ENCODE measurements at regions not wholly inside any gene's neighbourhood (a gene's known extent, or its start where the extent isn't known, plus 50 kb on each side); places are given as distances from the start of the nearest gene placed in this dataset.

DNA sequence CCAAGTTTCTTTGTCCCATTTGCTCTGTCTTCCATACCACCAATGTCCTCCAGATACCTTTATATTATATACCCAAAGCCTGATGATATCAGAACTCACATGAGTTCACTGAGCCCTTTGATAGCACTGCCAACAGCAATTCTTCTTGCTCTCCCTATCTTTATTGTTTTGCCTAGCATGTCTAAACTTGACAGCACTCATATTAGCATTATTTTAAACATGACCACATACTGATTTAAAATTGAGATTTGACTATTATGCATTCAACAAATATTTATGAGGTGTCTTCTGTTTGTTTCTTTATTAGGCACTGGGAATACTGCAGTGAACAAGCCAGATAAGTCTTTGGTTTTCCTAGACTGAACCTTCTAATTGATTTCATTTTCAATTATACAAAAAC lies 587.3 kb upstream of the GCFC2 start (continued):
- TF ChIP-seq ZBTB21 (CRISPR knock-in tag; IDR thresholded peaks at IDR 0.05; ENCODE audit: borderline replicate concordance) (no peak), ZNF416 (CRISPR knock-in tag; IDR thresholded peaks at IDR 0.05) (no peak), TP53 (CRISPR knock-in tag; IDR thresholded peaks at IDR 0.05) (no peak), SMAD4 (CRISPR knock-in tag; IDR thresholded peaks at IDR 0.05) (no peak), ZNF219 (CRISPR knock-in tag; IDR thresholded peaks at IDR 0.05; ENCODE audit: borderline replicate concordance) (no peak)

DNA sequence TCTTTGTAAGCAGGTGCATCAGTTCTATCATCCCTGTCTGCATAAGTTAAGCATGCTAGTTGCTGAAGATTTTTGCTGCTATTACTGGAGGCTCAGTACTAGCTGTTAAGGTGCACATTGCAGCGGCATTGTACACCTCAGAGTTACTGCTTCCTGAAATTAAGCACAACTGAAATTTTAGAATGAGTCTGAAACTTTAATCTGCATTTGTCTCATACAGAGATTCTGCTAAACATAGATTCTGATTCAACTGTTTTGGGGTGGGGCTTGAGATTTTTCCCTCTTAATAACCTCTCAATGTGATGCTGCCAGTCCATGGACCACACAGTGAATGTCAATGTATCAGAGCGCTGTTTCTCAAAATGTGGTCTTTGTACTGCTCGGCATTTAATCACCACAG lies 585.7 kb upstream of the GCFC2 start:
- Mint-ChIP-seq H3K36me3 (no peaks in the 10 kb centered on the region), H3K4me1 (no peaks in the 10 kb centered on the region), H3K9me3 (no peaks in the 10 kb centered on the region), H3K4me3 (no peak overlapping the region), H3K27ac (no peak overlapping the region), H3K27me3 (ENCODE audit: low read depth) (no peaks in the 10 kb centered on the region)
- DNase-seq (ENCODE audit: low spot score), result no peak
- ChIA-PET CTCF (no interaction called here), POLR2A (interaction anchor here (0.7 kb wide), 1 partner anchor 818 kb away, joined by 3 read pairs; no protein-coding TSS in a partner anchor)
- ATAC-seq, result no peak
- no peak for TF ChIP-seq ZNF138 (CRISPR knock-in tag; conservative IDR thresholded peaks at IDR 0.05)
- TF ChIP-seq, protein P1, sequence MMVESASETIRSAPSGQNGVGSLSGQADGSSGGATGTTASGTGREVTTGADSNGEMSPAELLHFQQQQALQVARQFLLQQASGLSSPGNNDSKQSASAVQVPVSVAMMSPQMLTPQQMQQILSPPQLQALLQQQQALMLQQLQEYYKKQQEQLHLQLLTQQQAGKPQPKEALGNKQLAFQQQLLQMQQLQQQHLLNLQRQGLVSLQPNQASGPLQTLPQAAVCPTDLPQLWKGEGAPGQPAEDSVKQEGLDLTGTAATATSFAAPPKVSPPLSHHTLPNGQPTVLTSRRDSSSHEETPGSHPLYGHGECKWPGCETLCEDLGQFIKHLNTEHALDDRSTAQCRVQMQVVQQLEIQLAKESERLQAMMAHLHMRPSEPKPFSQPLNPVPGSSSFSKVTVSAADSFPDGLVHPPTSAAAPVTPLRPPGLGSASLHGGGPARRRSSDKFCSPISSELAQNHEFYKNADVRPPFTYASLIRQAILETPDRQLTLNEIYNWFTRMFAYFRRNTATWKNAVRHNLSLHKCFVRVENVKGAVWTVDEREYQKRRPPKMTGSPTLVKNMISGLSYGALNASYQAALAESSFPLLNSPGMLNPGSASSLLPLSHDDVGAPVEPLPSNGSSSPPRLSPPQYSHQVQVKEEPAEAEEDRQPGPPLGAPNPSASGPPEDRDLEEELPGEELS (CRISPR knock-in tag; IDR thresholded peaks at IDR 0.05), result no peak

DNA sequence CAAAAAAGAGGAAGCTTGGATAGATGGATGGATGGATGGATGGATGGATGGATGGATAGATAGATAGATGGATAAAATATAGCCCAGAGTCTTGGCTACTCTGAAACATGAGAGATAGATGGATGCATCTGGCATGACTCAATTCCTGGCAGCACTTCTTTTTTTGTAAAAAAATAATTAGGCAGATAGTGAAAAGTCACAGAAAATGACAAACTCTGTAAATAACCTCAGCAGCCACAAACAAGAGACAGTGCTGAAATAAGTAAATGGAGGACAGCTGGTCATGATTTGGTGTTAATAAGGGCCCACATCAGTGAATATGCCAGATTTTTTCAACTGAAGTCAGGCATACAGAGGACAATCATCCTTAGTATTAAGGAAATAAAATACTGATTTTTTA lies 585.0 kb upstream of the GCFC2 start:
- Mint-ChIP-seq H3K9me3 (no peaks in the 10 kb centered on the region), H3K27ac (no peak overlapping the region), H3K4me1 (no peaks in the 10 kb centered on the region), H3K4me3 (no peak overlapping the region), H3K36me3 (no peaks in the 10 kb centered on the region), H3K27me3 (ENCODE audit: low read depth) (no peaks in the 10 kb centered on the region)
- ChIA-PET CTCF (no interaction called here), POLR2A (no interaction called here)
- DNase-seq (ENCODE audit: low spot score) (no peak), ATAC-seq (no peak)
- no peak for TF ChIP-seq SP1 (CRISPR knock-in tag; conservative IDR thresholded peaks at IDR 0.05)
- TF ChIP-seq CBFB (CRISPR knock-in tag; IDR thresholded peaks at IDR 0.05; ENCODE audit: low read depth), result no peak
- TF ChIP-seq, protein P2, sequence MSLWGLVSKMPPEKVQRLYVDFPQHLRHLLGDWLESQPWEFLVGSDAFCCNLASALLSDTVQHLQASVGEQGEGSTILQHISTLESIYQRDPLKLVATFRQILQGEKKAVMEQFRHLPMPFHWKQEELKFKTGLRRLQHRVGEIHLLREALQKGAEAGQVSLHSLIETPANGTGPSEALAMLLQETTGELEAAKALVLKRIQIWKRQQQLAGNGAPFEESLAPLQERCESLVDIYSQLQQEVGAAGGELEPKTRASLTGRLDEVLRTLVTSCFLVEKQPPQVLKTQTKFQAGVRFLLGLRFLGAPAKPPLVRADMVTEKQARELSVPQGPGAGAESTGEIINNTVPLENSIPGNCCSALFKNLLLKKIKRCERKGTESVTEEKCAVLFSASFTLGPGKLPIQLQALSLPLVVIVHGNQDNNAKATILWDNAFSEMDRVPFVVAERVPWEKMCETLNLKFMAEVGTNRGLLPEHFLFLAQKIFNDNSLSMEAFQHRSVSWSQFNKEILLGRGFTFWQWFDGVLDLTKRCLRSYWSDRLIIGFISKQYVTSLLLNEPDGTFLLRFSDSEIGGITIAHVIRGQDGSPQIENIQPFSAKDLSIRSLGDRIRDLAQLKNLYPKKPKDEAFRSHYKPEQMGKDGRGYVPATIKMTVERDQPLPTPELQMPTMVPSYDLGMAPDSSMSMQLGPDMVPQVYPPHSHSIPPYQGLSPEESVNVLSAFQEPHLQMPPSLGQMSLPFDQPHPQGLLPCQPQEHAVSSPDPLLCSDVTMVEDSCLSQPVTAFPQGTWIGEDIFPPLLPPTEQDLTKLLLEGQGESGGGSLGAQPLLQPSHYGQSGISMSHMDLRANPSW (CRISPR knock-in tag; conservative IDR thresholded peaks at IDR 0.05; ENCODE audit: low read depth), result no peak
- TF ChIP-seq, protein P3, sequence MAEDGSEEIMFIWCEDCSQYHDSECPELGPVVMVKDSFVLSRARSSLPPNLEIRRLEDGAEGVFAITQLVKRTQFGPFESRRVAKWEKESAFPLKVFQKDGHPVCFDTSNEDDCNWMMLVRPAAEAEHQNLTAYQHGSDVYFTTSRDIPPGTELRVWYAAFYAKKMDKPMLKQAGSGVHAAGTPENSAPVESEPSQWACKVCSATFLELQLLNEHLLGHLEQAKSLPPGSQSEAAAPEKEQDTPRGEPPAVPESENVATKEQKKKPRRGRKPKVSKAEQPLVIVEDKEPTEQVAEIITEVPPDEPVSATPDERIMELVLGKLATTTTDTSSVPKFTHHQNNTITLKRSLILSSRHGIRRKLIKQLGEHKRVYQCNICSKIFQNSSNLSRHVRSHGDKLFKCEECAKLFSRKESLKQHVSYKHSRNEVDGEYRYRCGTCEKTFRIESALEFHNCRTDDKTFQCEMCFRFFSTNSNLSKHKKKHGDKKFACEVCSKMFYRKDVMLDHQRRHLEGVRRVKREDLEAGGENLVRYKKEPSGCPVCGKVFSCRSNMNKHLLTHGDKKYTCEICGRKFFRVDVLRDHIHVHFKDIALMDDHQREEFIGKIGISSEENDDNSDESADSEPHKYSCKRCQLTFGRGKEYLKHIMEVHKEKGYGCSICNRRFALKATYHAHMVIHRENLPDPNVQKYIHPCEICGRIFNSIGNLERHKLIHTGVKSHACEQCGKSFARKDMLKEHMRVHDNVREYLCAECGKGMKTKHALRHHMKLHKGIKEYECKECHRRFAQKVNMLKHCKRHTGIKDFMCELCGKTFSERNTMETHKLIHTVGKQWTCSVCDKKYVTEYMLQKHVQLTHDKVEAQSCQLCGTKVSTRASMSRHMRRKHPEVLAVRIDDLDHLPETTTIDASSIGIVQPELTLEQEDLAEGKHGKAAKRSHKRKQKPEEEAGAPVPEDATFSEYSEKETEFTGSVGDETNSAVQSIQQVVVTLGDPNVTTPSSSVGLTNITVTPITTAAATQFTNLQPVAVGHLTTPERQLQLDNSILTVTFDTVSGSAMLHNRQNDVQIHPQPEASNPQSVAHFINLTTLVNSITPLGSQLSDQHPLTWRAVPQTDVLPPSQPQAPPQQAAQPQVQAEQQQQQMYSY (CRISPR knock-in tag; IDR thresholded peaks at IDR 0.05), result no peak
- TF ChIP-seq ZNF138 (CRISPR knock-in tag; conservative IDR thresholded peaks at IDR 0.05), result no peak
- no peak for TF ChIP-seq TP53 (CRISPR knock-in tag; IDR thresholded peaks at IDR 0.05)
- TF ChIP-seq, protein P4, sequence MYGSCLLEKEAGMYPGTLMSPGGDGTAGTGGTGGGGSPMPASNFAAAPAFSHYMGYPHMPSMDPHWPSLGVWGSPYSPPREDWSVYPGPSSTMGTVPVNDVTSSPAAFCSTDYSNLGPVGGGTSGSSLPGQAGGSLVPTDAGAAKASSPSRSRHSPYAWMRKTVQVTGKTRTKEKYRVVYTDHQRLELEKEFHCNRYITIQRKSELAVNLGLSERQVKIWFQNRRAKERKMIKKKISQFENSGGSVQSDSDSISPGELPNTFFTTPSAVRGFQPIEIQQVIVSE (CRISPR knock-in tag; IDR thresholded peaks at IDR 0.05; ENCODE audit: borderline replicate concordance), result no peak
- no peak for TF ChIP-seq ZNF121 (CRISPR knock-in tag; IDR thresholded peaks at IDR 0.05)
